Keratinocyte (primary cell): ENCODE measurements at regions not wholly inside any gene's neighbourhood (a gene's known extent, or its start where the extent isn't known, plus 50 kb on each side); places are given as distances from the start of the nearest gene placed in this dataset.

Experiments
- CTCF ChIP-seq, 3 experiments: IDR thresholded peaks in 1 of 3; conservative IDR thresholded peaks in 1 of 3; optimal IDR thresholded peaks in 1 of 3; 2 replicates in 2 of 3; 3 replicates in 1 of 3; pipeline versions ENCODE3 to v1.5.1; 2011; ENCODE audit warnings: low read length in 3 of 3, mild to moderate bottlenecking in 3 of 3, moderate library complexity in 2 of 3, control low read depth in 1 of 3, inconsistent platforms in 1 of 3; ENCODE audit not compliant: insufficient read depth in 2 of 3; ENCODE audit errors: extremely low read depth in 1 of 3
- EZH2 ChIP-seq: IDR thresholded peaks from one replicate; pipeline ENCODE4 v1.6.1; 2012; ENCODE audit warnings: inconsistent platforms, mild to moderate bottlenecking, low read length, moderate library complexity

- TF ChIP-seq CTCF (optimal IDR thresholded peaks at IDR 0.05 in 1 of 3, IDR thresholded peaks at IDR 0.05 in 1 of 3, conservative IDR thresholded peaks at IDR 0.05 in 1 of 3; ENCODE audit: extremely low read depth in 1 of 3, insufficient read depth in 2 of 3, low read length in 3 of 3) (no peak), EZH2 (no peak)
Observed at GRCh38 chr10:3432081-3432825, 259.7 kb upstream of the PITRM1 start.
